Stimulated activated CD4-positive, alpha-beta T cell treated with anti-CD3 and anti-CD28 coated beads, Interleukin-2, amount 100 ng/mL, for 48 hours (primary cell): ENCODE measurements at regions not wholly inside any gene's neighbourhood (a gene's known extent, or its start where the extent isn't known, plus 50 kb on each side); places are given as distances from the start of the nearest gene placed in this dataset.

Source experiments
- DNase-seq, 2 donors: peaks; one replicate each; pipeline ENCODE4 v3.0.0-alpha.2; 2020

DNA sequence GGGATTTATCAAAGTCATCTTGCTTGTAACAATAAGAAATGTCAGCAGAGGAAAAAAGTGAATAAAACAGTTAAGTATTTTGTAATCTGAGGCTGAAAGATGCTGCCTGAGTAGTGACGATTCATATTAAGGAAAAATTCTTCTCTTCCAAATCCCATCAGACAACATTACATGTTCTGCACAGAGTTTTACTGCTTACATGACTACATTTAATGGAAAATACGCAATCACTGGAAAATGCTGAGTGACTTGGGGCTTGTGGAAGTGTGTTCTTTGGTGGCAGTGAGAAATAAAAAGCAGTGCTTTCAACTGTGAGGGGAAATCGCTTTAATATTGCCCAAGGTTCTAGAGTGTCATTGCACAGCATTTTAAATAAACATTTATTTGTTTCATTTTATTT, 1025.2 kb upstream of the GOT2 start:
- no peak for DNase-seq

DNA sequence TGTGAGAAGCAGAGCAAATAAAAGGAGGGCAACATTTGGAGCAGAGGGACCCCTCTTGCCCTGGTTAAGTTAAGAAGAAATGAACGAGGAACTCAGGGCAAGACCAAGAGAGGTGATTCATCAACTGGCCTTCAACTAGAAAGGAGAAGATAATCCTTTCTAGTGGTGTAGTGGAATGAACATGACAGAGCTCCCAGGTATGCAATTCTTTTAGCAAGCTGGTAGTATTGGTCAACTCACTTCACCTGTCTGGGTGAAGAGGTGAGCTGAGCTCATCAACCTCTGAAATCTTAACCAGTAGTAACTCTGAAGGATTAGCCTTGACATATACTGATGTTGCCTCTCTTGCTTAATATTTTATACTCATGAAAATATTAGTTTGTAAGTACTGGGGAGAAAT, 1024.7 kb upstream of the GOT2 start:
- DNase-seq = no peak

DNA sequence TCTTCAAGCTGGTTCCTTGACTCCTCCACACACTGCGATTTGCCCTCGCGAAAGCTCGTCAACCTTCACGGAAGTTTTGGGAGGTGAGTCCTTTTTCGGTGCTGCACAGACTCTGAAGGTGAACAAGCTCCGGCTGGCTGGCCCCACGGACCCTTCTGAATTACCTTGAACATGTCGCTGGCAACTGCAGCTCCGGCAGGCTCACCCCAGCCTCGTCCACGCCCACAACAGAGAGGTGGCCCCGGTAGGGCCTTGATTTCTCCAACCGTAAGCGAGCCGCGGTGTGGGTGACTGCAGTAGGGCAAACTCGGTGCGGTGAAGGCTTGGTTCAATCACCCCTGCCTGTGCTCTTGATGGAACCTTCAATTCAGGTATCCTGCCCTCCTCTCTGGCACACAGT, 1020.7 kb upstream of the GOT2 start:
- DNase-seq = no peak

DNA sequence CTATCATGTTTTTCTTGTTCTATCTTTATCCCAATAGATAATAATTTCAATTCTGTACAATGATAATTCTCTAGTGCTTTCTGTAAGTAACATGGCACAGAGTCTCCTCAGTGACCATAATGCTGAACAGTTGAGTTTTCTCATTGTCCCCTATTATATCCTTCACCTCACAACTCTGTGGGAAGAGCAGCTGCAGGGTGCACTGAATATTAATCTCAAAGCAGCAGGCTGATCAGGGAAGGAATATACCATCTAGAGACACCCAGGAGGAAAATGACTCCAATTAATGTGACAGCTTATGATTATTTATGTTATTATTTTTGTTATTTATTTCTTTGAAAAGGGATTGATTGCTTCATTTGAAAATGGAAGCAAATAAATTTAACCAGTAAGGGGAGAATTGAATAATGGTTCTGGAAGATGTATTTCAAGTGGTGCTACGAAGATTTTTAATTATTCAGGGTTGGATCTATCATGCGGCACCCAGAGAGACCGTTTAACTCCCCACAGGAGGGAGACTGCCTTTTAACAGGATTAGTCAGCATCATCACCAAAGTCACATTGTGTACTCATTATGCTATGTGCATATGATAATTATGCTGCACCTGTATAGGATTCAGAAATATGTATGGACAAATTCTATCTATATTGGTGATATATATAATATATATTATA, 1015.7 kb upstream of the GOT2 start:
- no peak for DNase-seq

DNA sequence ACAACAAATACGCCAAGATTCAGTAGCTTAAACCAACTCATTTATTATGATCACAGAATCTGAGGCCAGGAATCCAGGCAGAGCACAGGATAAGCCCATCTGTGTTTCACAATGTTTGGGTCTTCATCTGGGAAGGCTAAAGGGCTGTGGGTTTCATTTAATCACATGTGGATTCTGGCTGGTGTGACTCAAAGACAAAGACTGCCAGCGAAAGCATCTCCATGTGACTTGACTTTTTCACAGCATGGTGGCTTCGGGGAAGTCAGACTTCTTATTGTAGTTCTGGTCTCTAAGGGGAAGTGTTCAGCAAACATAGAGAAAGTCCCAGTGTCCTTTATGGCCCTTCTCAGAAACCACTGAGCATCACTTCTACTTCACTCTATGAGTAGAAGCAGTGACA, 1014.4 kb upstream of the GOT2 start:
- no peak for DNase-seq

DNA sequence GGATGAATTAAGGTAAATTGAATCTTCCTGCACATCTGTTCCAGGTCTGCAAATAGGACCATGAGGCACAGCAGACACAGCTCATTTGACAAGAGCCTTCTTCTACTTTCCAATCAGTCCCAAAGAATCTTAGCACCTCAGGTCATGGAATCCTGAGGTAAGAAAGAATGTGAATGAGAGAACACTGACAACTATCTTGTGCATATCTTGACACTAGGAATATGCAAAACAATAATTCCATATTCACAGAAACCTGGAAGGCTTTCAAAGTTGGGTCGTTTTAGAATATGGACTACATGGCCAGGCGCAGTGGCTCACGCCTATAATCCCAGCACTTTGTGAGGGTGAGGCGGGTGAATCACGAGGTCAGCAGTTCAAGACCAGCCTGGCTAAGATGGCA, 1009.4 kb upstream of the GOT2 start:
- DNase-seq = no peak

DNA sequence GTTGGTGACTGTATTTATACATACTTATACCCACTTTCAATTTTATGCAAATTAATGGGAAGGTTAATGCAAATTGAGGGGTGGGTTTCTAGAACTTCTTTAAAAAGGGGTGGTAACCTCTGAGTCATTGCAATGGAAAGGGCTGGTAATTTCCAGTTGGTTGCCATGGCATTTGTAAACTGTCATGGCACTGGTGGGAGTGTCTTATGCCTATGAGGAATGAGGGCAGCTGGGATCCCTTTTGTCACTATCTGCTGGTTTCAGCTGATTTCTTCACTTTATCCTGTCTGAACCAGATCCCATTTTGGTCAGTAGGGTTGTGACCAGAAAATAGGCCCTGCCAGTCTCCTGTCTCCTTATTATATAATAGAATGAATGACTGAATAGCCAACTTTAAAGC, 1006.7 kb upstream of the GOT2 start:
- DNase-seq = no peak

DNA sequence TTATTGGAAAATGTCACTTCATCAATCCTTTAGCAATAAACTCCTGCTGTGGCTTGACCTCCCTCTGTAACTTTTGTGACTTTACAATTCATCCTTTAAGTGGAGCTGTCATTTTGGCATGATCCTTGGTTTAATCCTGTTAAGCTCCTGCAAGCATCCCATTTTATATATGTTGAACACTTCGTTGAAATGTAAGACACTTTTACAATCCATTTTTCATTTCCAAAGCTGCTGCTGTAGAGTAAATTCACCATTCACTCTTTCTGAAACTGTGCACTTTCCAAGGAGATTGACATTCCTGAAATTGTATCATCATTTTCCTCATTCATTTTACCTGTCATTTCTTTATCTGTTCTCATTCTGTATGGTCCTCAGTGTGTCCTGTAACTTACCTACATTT, 1003.2 kb upstream of the GOT2 start:
- no peak for DNase-seq

DNA sequence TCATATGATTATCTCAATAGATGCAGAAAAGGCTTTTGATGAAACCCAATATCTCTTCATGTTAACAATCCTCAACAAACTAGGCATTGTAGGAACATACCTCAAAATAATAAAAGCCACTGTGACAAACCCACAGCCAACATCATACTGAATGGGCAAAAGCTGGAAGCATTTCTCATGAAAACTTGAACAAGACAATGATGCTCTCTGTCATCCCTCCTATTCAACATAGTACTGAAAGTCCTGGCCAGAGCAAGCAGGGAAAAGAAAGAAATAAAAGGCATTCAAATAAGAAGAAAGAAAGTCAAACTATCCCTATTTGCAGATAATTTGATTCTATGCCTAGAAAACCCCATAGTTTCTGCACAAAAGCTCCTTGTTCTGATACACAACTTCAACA, 999.2 kb upstream of the GOT2 start:
- no peak for DNase-seq

DNA sequence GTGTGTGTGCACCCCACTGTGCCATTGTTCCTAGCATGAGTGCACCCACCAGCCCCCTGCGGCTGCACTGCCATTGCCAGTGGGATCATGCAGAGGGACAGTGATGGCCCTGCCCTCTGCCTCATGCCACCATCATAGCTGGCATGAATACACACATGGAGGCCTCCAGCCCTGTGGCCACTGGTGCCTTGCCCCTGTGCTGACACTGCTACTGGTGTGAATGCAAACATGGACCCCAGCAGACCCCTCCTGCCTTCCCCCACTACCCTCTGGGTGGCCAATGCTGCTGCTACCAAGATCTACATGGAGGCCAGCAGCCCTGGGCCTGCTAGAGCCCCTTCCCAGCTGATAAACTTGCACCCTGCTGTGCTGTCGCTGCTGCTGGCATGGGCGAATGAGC, 995.5 kb upstream of the GOT2 start:
- no peak for DNase-seq

DNA sequence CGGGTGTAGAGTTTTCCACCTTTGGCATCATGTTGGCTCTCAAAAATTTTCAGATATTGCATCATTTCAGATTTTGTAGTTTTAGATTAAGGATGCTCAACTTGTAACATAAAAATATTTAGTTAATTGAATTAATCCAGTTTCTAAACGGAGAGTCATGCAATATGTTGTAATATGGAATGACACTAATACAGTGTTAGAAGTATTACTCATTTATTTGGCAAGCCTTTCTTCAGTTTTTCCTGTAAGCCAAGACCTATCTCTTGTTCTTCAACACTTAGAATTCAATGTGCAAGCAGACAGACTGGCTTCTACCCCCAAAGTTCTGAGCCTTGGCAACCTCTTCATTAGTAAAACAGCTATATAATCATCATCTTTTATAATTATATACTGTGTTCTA, 985.0 kb upstream of the GOT2 start:
- no peak for DNase-seq

DNA sequence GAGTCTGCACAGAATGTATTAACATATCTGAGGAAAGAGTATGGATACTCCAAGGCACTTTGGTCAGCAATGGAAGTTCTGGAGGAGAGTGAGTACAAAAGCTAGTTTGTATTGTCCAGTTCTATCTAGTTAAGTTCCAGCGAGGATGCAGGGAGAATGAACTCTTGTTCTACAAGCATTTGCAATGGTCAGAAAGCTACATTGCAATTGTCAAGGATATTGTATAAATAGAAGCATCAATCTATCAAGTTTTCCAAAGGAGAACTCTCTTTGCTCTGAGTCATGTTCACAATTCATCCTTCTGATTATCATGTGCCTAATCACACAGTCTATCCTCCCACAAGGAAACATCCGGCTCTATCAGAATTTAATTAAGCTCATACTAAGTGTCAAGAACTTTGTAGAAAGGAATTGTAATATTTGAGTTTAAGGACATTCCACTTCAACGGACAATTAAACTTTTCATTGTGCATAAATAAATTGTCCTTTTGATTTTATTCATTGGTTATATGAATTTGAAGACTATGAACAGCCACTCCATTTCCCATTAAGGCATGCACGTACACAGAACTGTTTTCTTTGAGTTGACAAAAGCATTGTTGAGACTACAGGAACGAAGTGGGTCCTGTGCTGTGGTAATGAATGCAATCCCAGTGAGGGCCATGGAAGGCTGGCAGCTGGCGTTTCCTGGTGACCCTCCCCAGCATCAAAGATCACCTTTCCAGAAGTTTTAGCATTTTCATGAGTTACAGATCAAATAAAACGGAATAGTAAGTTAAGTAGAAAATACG, 973.5 kb upstream of the GOT2 start:
- no peak for DNase-seq

DNA sequence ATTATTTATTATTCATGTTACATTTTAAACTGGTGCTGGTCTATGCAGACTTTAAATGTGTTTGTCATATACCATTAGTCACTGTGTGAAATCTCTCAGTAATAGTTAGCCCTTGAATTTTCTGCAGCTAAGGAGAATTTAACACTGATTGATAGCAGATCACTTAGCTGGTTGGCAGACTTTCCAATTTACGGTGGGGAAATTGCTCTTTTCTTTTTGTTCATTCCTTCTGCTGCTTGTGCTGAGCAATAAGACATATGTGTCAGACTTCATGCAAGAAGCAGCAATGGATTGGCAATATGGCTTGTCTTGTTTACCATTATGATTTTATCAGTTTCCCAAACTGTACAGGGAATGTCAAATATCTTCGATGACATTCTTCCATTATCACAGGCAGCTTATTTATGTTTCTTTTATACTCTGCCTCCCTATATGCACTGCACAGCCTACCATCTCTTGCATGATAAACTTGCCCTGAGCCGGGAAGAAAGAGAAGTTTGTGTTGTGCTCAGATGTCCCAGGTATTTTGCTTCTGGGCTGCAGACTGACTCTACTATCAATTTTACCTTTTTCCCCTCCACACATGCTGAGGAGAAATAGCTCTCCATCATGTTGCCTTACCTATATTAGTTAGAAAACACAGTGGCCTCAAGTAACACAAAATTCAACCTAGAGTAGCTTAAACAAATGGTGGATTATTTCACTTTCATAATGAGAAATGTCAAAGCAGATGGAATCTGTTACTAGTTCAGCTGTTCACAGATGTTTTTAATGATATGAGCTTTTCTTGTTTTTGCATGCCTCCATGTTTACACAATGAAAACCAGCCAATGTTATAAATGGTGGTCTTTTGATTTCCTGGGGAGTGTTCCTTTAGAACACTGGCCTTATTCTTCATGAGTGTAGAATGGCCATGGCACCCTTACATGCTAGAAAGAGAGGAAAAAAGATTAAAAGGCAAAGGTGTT, 968.1 kb upstream of the GOT2 start:
- no peak for DNase-seq

DNA sequence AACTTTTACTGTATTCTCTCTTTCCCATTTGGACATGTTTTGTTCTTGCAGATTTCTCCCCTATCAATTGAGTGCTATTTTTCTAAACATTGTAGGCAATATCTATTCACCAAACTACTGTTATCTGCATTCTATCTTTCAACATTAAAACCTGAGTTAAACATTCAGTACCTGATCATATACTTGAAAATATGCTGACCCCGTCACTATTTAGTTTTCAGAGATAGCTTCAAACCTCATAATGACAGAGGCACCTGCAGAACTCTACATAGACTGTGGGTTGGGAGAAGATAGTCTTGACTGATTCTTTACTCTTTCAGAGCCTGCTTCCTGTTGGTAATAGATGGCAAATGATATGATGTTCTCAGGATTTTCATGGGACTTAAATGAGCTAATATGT, 965.7 kb upstream of the GOT2 start:
- DNase-seq = no peak

DNA sequence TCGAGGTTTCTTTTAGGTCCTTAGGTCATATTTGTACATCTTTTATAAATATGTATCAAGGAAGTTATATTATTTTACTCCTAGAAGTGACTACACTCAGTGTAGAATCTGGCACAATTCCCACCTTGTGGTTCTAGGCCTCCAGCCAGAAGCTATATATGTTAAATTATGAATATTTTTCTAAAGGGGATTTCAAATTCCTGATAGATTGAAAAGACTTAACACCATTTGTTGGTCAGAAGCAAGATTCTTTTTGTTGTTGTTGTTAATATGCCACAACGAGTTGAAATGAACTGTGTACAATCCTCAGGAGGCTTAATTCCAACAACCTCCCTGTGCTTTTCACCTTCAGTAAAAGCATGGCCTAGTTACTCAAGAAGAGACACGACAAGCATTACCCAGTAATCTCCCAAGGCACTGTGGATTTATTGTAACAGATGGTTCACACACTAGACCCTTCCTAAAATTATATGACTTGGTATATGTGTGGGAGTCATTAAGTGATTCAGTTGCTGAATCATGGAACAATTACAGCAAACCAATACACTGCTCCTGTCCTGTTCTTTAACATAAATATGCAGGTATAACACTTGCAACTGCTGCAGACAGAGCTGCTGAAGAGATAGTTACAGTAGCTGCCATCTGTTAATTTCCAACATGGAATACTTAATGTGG, 964.4 kb upstream of the GOT2 start:
- no peak for DNase-seq

DNA sequence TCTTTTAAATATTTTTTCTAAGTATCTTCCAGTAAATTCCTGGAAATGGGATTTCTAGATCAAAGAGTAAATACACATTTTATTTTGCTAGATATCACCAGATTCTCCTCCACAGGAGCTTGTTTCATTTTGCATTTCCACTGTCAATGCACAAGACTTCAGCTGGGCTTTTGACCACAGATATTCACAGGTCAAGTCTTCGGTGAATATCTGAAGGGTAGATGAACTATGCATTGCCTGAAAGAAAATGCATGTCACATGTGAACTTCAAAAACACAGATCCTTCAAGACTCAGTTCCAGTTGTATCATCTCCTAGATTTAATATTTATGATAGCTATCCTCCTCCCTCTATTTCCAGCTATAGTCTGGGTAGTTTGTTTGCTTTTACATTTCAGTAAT, 963.6 kb upstream of the GOT2 start:
- DNase-seq = no peak

DNA sequence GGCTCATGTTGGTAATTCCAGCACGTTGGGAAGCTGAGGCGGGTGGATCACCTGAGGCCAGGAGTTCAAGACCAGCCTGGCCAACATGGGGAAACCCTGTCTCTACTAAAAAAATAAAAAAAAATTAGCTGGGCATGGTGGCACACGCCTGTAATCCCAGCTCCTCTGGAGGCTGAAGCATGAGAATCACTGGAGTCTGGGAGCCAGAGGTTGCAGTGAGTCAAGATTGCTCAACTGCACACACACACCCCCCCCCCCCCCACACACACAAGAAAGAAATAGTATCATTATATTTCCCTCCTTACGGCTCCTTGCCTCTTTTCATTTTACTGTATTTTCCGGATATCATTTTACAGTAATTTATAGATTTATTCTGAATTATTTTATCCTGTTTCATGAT, 963.1 kb upstream of the GOT2 start:
- no peak for DNase-seq

DNA sequence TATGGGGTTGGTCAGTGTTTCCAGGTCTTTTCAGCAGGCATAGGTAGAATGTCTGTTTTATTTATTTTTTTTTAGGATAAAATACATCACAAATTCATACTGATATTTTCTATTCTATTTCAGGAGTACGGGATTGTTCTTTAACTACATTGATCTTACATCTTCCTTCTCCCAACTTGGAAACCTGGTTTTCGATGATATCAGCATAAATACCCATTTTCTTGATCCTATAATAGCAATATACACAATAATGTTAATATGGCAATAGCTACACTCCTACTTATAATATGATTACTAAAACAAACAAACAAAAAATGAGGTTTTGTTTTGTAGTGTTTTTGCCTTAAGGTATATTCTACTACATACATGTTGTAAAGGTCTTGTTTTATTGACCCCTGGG, 962.4 kb upstream of the GOT2 start:
- no peak for DNase-seq

DNA sequence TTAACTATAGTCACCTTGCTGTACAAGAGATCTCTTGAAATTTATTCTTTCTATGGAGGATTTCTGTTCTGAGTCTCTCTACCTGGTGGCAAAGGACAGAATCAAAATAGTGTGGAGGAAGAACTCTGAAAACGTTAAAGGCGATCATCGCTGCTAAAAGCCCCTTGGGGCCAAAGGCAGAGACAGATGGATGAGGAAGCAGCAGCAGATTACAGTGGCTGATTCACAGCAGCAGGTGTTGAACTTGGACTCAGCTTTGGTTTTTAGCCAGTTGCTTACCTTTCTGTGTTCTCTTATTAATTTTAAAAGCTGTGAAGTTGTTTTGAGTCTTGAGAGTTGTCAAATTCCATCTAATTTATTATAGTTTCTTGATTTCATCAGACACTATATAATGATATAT, 956.1 kb upstream of the GOT2 start:
- DNase-seq = no peak

DNA sequence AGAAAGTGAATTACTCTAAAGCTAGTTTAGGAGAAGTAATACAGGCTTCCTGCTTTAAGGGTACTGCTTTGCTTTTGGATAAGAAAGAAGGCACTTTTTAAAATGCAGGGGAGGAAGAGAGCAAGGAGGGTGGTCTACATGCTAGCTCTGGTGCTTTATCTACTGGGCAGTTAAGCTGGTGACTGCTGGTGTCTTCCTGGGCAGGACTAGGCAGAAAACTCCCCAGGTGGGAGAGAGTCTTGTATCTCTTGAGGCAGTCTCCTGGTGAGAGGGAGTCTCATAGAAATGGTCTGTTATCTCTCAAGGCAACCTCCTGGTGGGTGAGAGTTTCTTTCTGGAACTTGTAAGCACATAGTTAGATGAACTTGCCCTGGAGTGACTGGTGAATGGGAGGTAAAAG, 953.9 kb upstream of the GOT2 start:
- no peak for DNase-seq

DNA sequence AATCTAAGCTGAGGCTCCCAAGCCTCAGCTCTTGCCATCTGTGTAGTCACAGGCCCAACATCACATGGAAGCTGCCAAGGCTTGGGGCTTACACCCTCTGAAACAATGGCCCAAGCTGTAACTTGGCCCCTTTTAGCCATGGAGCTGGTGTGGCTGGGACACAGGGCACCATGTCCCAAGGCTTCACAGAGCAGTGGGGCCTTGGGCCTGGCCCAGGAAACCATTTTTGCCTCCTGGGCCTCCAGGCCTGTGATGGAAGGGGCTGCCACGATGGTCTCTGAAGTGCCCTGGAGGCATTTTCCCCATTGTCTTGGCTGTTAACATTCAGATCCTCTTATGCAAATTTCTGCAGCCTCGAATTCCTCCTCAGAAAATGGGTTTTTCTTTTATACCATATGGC, 952.3 kb upstream of the GOT2 start:
- no peak for DNase-seq

DNA sequence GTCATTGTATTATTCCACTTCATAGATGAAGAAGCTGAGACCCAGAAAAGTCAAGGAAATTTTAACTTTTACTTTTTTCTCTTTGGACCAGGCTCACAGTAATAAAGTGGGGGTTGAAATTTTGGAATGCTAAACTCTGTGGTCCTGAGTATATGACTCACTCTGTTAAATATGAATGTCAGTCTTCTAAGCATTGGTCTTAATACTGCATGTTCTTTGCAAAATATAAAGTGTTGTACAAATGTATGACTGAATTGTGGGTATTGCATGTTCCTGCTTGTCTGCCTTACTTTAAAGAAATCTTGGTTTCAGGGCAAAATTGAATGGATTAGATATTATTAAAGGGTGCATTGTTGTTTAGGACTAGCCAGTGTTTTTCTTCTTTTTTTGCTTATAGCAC, 950.8 kb upstream of the GOT2 start:
- no peak for DNase-seq

DNA sequence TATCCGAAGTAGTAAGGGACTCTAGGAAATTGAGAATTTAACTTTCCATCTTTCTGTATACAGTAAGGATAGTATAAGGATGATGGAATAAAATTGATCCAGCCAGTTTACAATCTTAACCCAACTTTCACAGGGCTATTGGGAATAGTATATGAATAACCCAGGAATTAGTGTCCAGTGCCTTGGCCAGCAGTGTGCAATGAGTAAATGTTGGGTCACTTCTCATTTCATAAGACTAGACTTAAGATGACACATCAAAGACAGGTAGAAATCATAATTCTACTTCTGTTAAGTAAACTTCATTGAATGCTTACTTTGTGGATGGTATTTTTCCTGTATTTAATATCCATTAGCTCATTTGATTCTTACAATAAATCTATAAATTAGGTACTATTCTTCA, 949.6 kb upstream of the GOT2 start:
- no peak for DNase-seq
